H1 (cell line): ENCODE measurements at regions not wholly inside any gene's neighbourhood (a gene's known extent, or its start where the extent isn't known, plus 50 kb on each side); places are given as distances from the start of the nearest gene placed in this dataset.

Experiments used
- CTCF ChIA-PET: fragments of 300-600 bp; sonication (Branson Sonifier 250); formaldehyde crosslinking; loops from one replicate; lab custom pipeline; 2021; ENCODE audit not compliant: partially characterized antibody; lab: Charles Lee
- POLR2A ChIA-PET: fragments of 300-600 bp; sonication (Branson Sonifier 250); formaldehyde crosslinking; loops from one replicate; lab custom pipeline; 2021; ENCODE audit warnings: inconsistent platforms; ENCODE audit not compliant: partially characterized antibody; lab: Charles Lee
- DNase-seq, 2 experiments: peaks; one replicate each; pipeline versions ENCODE4 v3.0.0 to v3.0.0-alpha.2; 2010 to 2022; ENCODE audit warnings: low spot score in 2 of 2, low read depth in 1 of 2, mixed read lengths in 1 of 2
- FAIRE-seq: peaks from 2 replicates; lab custom pipeline; 2011; peaks lifted over from hg19 to GRCh38; lab: Jason Lieb, UNC
- H2AFZ ChIP-seq: 2 replicates; pipeline ENCODE4 v1.8.1; 2012; ENCODE audit warnings: low read length, inconsistent platforms
- H2AK5ac ChIP-seq: 2 replicates; pipeline ENCODE4 v1.6.1; 2013; ENCODE audit warnings: low read depth, low read length
- H2BK120ac ChIP-seq: replicated peaks from 2 replicates; pipeline ENCODE3; 2013; ENCODE audit warnings: low read depth, low read length, inconsistent platforms
- H2BK12ac ChIP-seq: 2 replicates; pipeline ENCODE4 v1.6.1; 2013; ENCODE audit warnings: low read depth, low read length
- H2BK15ac ChIP-seq: 2 replicates; pipeline ENCODE4 v1.6.1; 2013; ENCODE audit warnings: low read length
- H2BK20ac ChIP-seq: 2 replicates; pipeline ENCODE4 v1.6.1; 2013; ENCODE audit warnings: low read length
- H2BK5ac ChIP-seq: 2 replicates; pipeline ENCODE4 v1.6.1; 2013; ENCODE audit warnings: low read depth, low read length
- H3K14ac ChIP-seq: 2 replicates; pipeline ENCODE4 v1.6.1; 2013; ENCODE audit warnings: inconsistent platforms; ENCODE audit not compliant: insufficient read length
- H3K18ac ChIP-seq: 2 replicates; pipeline ENCODE4 v1.6.1; 2013; ENCODE audit warnings: low read length; ENCODE audit errors: extremely low read depth
- H3K23ac ChIP-seq: 2 replicates; pipeline ENCODE4 v1.6.1; 2013; ENCODE audit warnings: inconsistent platforms; ENCODE audit not compliant: insufficient read length
- H3K23me2 ChIP-seq: 2 replicates; pipeline ENCODE4 v1.6.1; 2013; ENCODE audit warnings: low read depth, low read length
- H3K27ac ChIP-seq: 2 replicates; pipeline ENCODE4 v1.6.1; 2011; ENCODE audit warnings: low read depth, low read length, inconsistent platforms
- H3K27me3 ChIP-seq, 4 experiments: replicated peaks in 1 of 4; 1 replicate in 1 of 4; 2 replicates in 3 of 4; pipeline versions ENCODE4 v1.6.1 to v1.8.1; 2011 to 2013; ENCODE audit warnings: low read length in 3 of 4, mild to moderate bottlenecking in 3 of 4, inconsistent platforms in 2 of 4, mixed read lengths in 2 of 4, moderate library complexity in 1 of 4; ENCODE audit not compliant: control insufficient read depth in 3 of 4, insufficient read depth in 3 of 4; ENCODE audit errors: extremely low read depth in 1 of 4
- H3K36me3 ChIP-seq, 4 experiments: 2 replicates each; pipeline versions ENCODE4 v1.6.1 to v1.8.1; 2011 to 2013; ENCODE audit warnings: mild to moderate bottlenecking in 4 of 4, low read length in 3 of 4, moderate library complexity in 2 of 4, control low read depth in 1 of 4, inconsistent platforms in 1 of 4; ENCODE audit not compliant: insufficient read depth in 4 of 4, control insufficient read depth in 2 of 4
- H3K4ac ChIP-seq: replicated peaks from 2 replicates; pipeline ENCODE3; 2013; ENCODE audit warnings: low read length, low read depth, mixed read lengths, inconsistent platforms; ENCODE audit not compliant: insufficient read length
- H3K4me1 ChIP-seq, 4 experiments: replicated peaks in 1 of 4; 1 replicate in 1 of 4; 2 replicates in 3 of 4; pipeline versions ENCODE4 v1.6.1 to v1.8.1; 2011 to 2013; ENCODE audit warnings: low read length in 3 of 4, inconsistent platforms in 2 of 4, mixed read lengths in 1 of 4; ENCODE audit not compliant: insufficient read depth in 4 of 4, control insufficient read depth in 3 of 4
- H3K4me2 ChIP-seq, 2 experiments: 2 replicates each; pipeline versions ENCODE4 v1.6.1 to v1.8.1; 2011 to 2013; ENCODE audit warnings: low read depth in 2 of 2, low read length in 2 of 2, control low read depth in 1 of 2, inconsistent platforms in 1 of 2, mild to moderate bottlenecking in 1 of 2; ENCODE audit not compliant: insufficient read depth in 1 of 2
- H3K4me3 ChIP-seq, 4 experiments: fragments of 200-600, 300-600 bp in 1 of 4; sonication (generic), shearing (Covaris generic), sonication (Bioruptor Twin) in 1 of 4; 2 replicates each; pipeline versions ENCODE4 v1.5.1 to v1.8.1; 2011 to 2016; ENCODE audit warnings: low read length in 4 of 4, low read depth in 3 of 4, control low read depth in 2 of 4, inconsistent platforms in 2 of 4, mild to moderate bottlenecking in 2 of 4, mixed read lengths in 1 of 4, moderate library complexity in 1 of 4; ENCODE audit not compliant: insufficient read depth in 2 of 4; ENCODE audit errors: extremely low read depth in 1 of 4
- H3K56ac ChIP-seq: replicated peaks from 2 replicates; pipeline ENCODE3; 2013; ENCODE audit warnings: low read depth, mild to moderate bottlenecking, mixed read lengths, low read length, inconsistent platforms; ENCODE audit not compliant: insufficient read length
- H3K79me1 ChIP-seq: 2 replicates; pipeline ENCODE4 v1.6.1; 2013; ENCODE audit warnings: low read depth, low read length, control low read depth
- H3K79me2 ChIP-seq, 2 experiments: 2 replicates each; pipeline versions ENCODE4 v1.6.1 to v1.8.1; 2012 to 2013; ENCODE audit warnings: low read length in 2 of 2, mild to moderate bottlenecking in 2 of 2, inconsistent platforms in 1 of 2; ENCODE audit not compliant: insufficient read depth in 2 of 2, control insufficient read depth in 1 of 2
- H3K9ac ChIP-seq, 4 experiments: replicated peaks in 1 of 4; 1 replicate in 1 of 4; 2 replicates in 3 of 4; pipeline versions ENCODE4 v1.6.1 to v1.8.1; 2011 to 2013; ENCODE audit warnings: low read depth in 3 of 4, low read length in 3 of 4, control low read depth in 2 of 4, mild to moderate bottlenecking in 2 of 4, moderate library complexity in 2 of 4, inconsistent platforms in 1 of 4; ENCODE audit errors: extremely low read depth in 1 of 4
- H3K9me3 ChIP-seq, 2 experiments: 2 replicates each; pipeline versions ENCODE4 v1.6.1 to v1.8.1; 2012 to 2013; ENCODE audit warnings: mild to moderate bottlenecking in 2 of 2, moderate library complexity in 2 of 2, control low read depth in 1 of 2, inconsistent platforms in 1 of 2, low read depth in 1 of 2, low read length in 1 of 2, mixed read lengths in 1 of 2; ENCODE audit not compliant: insufficient read depth in 2 of 2
- H4K20me1 ChIP-seq, 2 experiments: replicated peaks in 1 of 2; 2 replicates each; pipeline versions ENCODE3 to v1.8.1; 2011 to 2013; ENCODE audit warnings: inconsistent platforms in 2 of 2, low read length in 2 of 2, mild to moderate bottlenecking in 1 of 2; ENCODE audit not compliant: insufficient read depth in 2 of 2, control insufficient read depth in 1 of 2
- H4K5ac ChIP-seq: 2 replicates; pipeline ENCODE4 v1.6.1; 2013; ENCODE audit warnings: low read length, low read depth, mixed read lengths, inconsistent platforms; ENCODE audit not compliant: insufficient read length
- H4K8ac ChIP-seq: 2 replicates; pipeline ENCODE4 v1.8.0; 2013; ENCODE audit warnings: mild to moderate bottlenecking, moderate library complexity, low read length, inconsistent platforms; ENCODE audit not compliant: insufficient read depth; ENCODE audit errors: extremely low read depth
- H4K91ac ChIP-seq: replicated peaks from 2 replicates; pipeline ENCODE3; 2013; ENCODE audit warnings: low read length, mixed read lengths, inconsistent platforms; ENCODE audit not compliant: insufficient read length
- BACH1 ChIP-seq: IDR thresholded peaks from 2 replicates; pipeline ENCODE4 v1.6.1; 2012; ENCODE audit warnings: low read length, improper control_type of control experiment
- CEBPB ChIP-seq: IDR thresholded peaks from 2 replicates; pipeline ENCODE4 v1.6.1; 2012; ENCODE audit warnings: low read depth, low read length
- CTCF ChIP-seq, 3 experiments: IDR thresholded peaks; 1 replicate in 2 of 3; 2 replicates in 1 of 3; pipeline versions ENCODE4 v1.5.1 to v1.6.1; 2011; ENCODE audit warnings: low read length in 3 of 3, mild to moderate bottlenecking in 3 of 3, inconsistent platforms in 2 of 3, low read depth in 1 of 3, moderate library complexity in 1 of 3; ENCODE audit not compliant: insufficient read depth in 1 of 3; ENCODE audit errors: control extremely low read depth in 1 of 3
- GTF2F1 ChIP-seq: IDR thresholded peaks from 2 replicates; pipeline ENCODE4 v1.6.1; 2012; ENCODE audit warnings: low read depth, low read length, improper control_type of control experiment, borderline replicate concordance
- HDAC2 ChIP-seq, 2 experiments: fragments of 300-600 bp in 1 of 2; sonication (generic) in 1 of 2; IDR thresholded peaks; 2 replicates each; pipeline ENCODE4 v1.6.1; 2011 to 2012; ENCODE audit warnings: low read depth in 2 of 2, low read length in 2 of 2, mild to moderate bottlenecking in 2 of 2, moderate library complexity in 2 of 2, borderline replicate concordance in 1 of 2, inconsistent platforms in 1 of 2
- RXRA ChIP-seq: IDR thresholded peaks from 2 replicates; pipeline ENCODE4 v1.6.1; 2011; ENCODE audit warnings: low read depth, mild to moderate bottlenecking, low read length, moderate library complexity; ENCODE audit not compliant: insufficient read depth
- SIRT6 ChIP-seq: IDR thresholded peaks from one replicate; pipeline ENCODE4 v1.7.1; 2012; ENCODE audit warnings: low read length, inconsistent platforms
- SIX5 ChIP-seq: IDR thresholded peaks from 2 replicates; pipeline ENCODE4 v1.6.1; 2011; ENCODE audit warnings: mild to moderate bottlenecking, low read depth, low read length
- SP2 ChIP-seq: IDR thresholded peaks from 2 replicates; pipeline ENCODE4 v1.6.1; 2012; ENCODE audit warnings: mild to moderate bottlenecking, low read length, inconsistent platforms

- FAIRE-seq (no peak), DNase-seq (no peak)
- Histone ChIP-seq H2AK5ac (no peak overlapping the region), H4K20me1 (no peaks in the 10 kb centered on the region), H3K4me2 (no peak overlapping the region), H4K8ac (no peak overlapping the region), H3K18ac (no peak overlapping the region), H3K4ac (no peak overlapping the region), H2BK5ac (no peak overlapping the region), H3K27ac (no peak overlapping the region), H3K27me3 (no peaks in the 10 kb centered on the region), H2BK15ac (no peak overlapping the region), H4K5ac (no peak overlapping the region), H4K91ac (no peak overlapping the region), H3K79me1 (no peaks in the 10 kb centered on the region), H2AFZ (no peak overlapping the region), H3K23ac (no peak overlapping the region), H3K79me2 (no peaks in the 10 kb centered on the region), H3K4me3 (no peak overlapping the region), H3K4me1 (no peaks in the 10 kb centered on the region), H3K56ac (no peak overlapping the region), H3K9ac (no peak overlapping the region), H3K23me2 (no peaks in the 10 kb centered on the region), H3K14ac (no peak overlapping the region), H3K36me3 (no peaks in the 10 kb centered on the region), H3K9me3 (peaks cover 15 to 17% of the 10 kb centered on the region in 2 experiments; a peak in 3 of 4 replicates), H2BK120ac (no peak overlapping the region), H2BK12ac (no peak overlapping the region), H2BK20ac (no peak overlapping the region)
- ChIA-PET CTCF (interaction anchor here (0.7 to 1.1 kb wide), 4 partner anchors 10 to 75 kb away, joined by 3 read pairs; no protein-coding TSS in a partner anchor), POLR2A (no interaction called here)
- TF ChIP-seq BACH1 (no peak), CEBPB (no peak), SP2 (no peak), RXRA (no peak), GTF2F1 (no peak), CTCF (IDR thresholded peaks at IDR 0.05; ENCODE audit: control extremely low read depth in 1 of 3, insufficient read depth in 1 of 3, low read depth in 1 of 3, low read length in 3 of 3) (no peak), SIRT6 (no peak), SIX5 (no peak), HDAC2 (IDR thresholded peaks at IDR 0.05; ENCODE audit: borderline replicate concordance in 1 of 2, low read depth in 2 of 2, low read length in 2 of 2) (no peak)
These were observed 83.0 kb upstream of the GJB5 start for GRCh38 chr1:34671887-34672286.
